Hepatocyte (in vitro differentiated cells): ENCODE measurements at regions not wholly inside any gene's neighbourhood (a gene's known extent, or its start where the extent isn't known, plus 50 kb on each side); places are given as distances from the start of the nearest gene placed in this dataset.

Source experiments
- DNase-seq: peaks from one replicate; pipeline ENCODE4 v3.0.0-alpha.2; 2016; ENCODE audit warnings: low spot score
- H2AFZ ChIP-seq: fragments of 200-600 bp; sonication (generic); 2 replicates; pipeline ENCODE4 v1.6.0; 2016; ENCODE audit warnings: antibody characterized with exemption, mild to moderate bottlenecking
- H3K27ac ChIP-seq: fragments of 200-600 bp; sonication (generic); 2 replicates; pipeline ENCODE4 v1.5.1; 2016; ENCODE audit warnings: mild to moderate bottlenecking
- H3K27me3 ChIP-seq: fragments of 200-600 bp; sonication (generic); 2 replicates; pipeline ENCODE4 v1.6.1; 2016
- H3K36me3 ChIP-seq: fragments of 200-600 bp; sonication (generic); replicated peaks from 2 replicates; pipeline ENCODE4 v1.5.1; 2016; ENCODE audit warnings: low read depth; ENCODE audit not compliant: insufficient read depth
- H3K4me1 ChIP-seq: fragments of 200-600 bp; sonication (generic); 2 replicates; pipeline ENCODE4 v1.5.1; 2016; ENCODE audit warnings: mild to moderate bottlenecking, moderate library complexity; ENCODE audit not compliant: insufficient read depth
- H3K4me2 ChIP-seq: fragments of 200-600 bp; sonication (generic); 2 replicates; pipeline ENCODE4 v1.6.0; 2016
- H3K4me3 ChIP-seq: fragments of 200-600 bp; sonication (generic); 2 replicates; pipeline ENCODE4 v1.5.1; 2016; ENCODE audit warnings: mild to moderate bottlenecking
- H3K79me2 ChIP-seq: fragments of 200-600 bp; sonication (generic); 2 replicates; pipeline ENCODE4 v1.6.0; 2017; ENCODE audit warnings: mild to moderate bottlenecking
- H3K9me2 ChIP-seq: fragments of 200-600 bp; sonication (generic); replicated peaks from 2 replicates; pipeline ENCODE4 v1.6.0; 2017; ENCODE audit warnings: mild to moderate bottlenecking; ENCODE audit not compliant: insufficient read depth
- H3K9me3 ChIP-seq: fragments of 200-600 bp; sonication (generic); 2 replicates; pipeline ENCODE4 v1.5.1; 2016; ENCODE audit warnings: low read depth, mild to moderate bottlenecking
- H4K20me1 ChIP-seq: fragments of 200-600 bp; sonication (generic); 2 replicates; pipeline ENCODE4 v1.6.0; 2016; ENCODE audit warnings: mild to moderate bottlenecking; ENCODE audit not compliant: insufficient read depth, poor library complexity, severe bottlenecking
- CTCF ChIP-seq: fragments of 200-600 bp; sonication (generic); IDR thresholded peaks from 2 replicates; pipeline ENCODE4 v1.5.1; 2016; ENCODE audit warnings: antibody characterized with exemption, mild to moderate bottlenecking; ENCODE audit not compliant: poor library complexity
- EZH2 ChIP-seq: fragments of 200-600 bp; sonication (generic); IDR thresholded peaks from 2 replicates; pipeline ENCODE4 v1.6.1; 2016; ENCODE audit warnings: antibody characterized with exemption, mild to moderate bottlenecking, borderline replicate concordance
- EZH2phosphoT487 ChIP-seq: fragments of 200-600 bp; sonication (generic); IDR thresholded peaks from one replicate; pipeline ENCODE4 v1.6.1; 2018; ENCODE audit warnings: antibody characterized with exemption, mild to moderate bottlenecking, low read depth, moderate library complexity; ENCODE audit not compliant: unreplicated experiment, severe bottlenecking
- whole genome bisulfite sequencing: methylation state at CpG from one replicate; pipeline ENCODE4 v1.1.6; 2016; ENCODE audit warnings: low lambda C conversion rate; ENCODE audit errors: missing lambda C conversion rate; 5-methylcytosine and 5-hydroxymethylcytosine counted together

GRCh38 chr5:155466851-155467250, 453.3 kb downstream of the KIF4B start:
- TF ChIP-seq EZH2phosphoT487 (no peak), EZH2 (no peak), CTCF (no peak)
- no peaks in the 10 kb centered on the region for H3K79me2 ChIP-seq
- WGBS, result 70% methylated on average over 5 of the region's 5 CpGs

GRCh38 chr5:155471027-155471426, 457.5 kb downstream of the KIF4B start:
- H3K79me2 ChIP-seq, result no peaks in the 10 kb centered on the region
- H3K9me2 ChIP-seq, result no peaks in the 10 kb centered on the region
- TF ChIP-seq EZH2phosphoT487, result no peak
- TF ChIP-seq EZH2, result no peak
- TF ChIP-seq CTCF, result no peak
- H3K4me2 ChIP-seq, result no peak overlapping the region
- H3K4me3 ChIP-seq, result no peak overlapping the region
- H3K9me3 ChIP-seq, result no peaks in the 10 kb centered on the region
- H3K27ac ChIP-seq, result no peak overlapping the region
- 80% methylated on average over 3 of the region's 3 CpGs for WGBS
- H3K27me3 ChIP-seq, result no peaks in the 10 kb centered on the region
- DNase-seq, result no peak
- no peaks in the 10 kb centered on the region for H3K4me1 ChIP-seq
- H2AFZ ChIP-seq, result no peak overlapping the region
- H3K36me3 ChIP-seq, result no peaks in the 10 kb centered on the region
- H4K20me1 ChIP-seq, result no peaks in the 10 kb centered on the region

More at GRCh38 chr5:155466851-155467250, 453.3 kb downstream of the KIF4B start:
- Histone ChIP-seq H3K27me3 (no peaks in the 10 kb centered on the region), H4K20me1 (no peaks in the 10 kb centered on the region), H3K36me3 (no peaks in the 10 kb centered on the region), H3K9me3 (no peaks in the 10 kb centered on the region), H3K27ac (no peak overlapping the region), H3K4me3 (no peak overlapping the region), H3K4me2 (no peak overlapping the region), H3K9me2 (no peaks in the 10 kb centered on the region), H2AFZ (no peak overlapping the region), H3K4me1 (no peaks in the 10 kb centered on the region)
- no peak for DNase-seq

GRCh38 chr5:155472780-155473179, 459.2 kb downstream of the KIF4B start:
- WGBS, result 64% methylated on average over 2 of the region's 2 CpGs
- TF ChIP-seq EZH2phosphoT487 (no peak), CTCF (no peak), EZH2 (no peak)
- Histone ChIP-seq H2AFZ (no peak overlapping the region), H3K36me3 (no peaks in the 10 kb centered on the region), H3K27me3 (no peaks in the 10 kb centered on the region), H3K4me1 (no peaks in the 10 kb centered on the region), H3K4me2 (no peak overlapping the region), H3K4me3 (no peak overlapping the region), H3K27ac (no peak overlapping the region), H3K9me2 (no peaks in the 10 kb centered on the region), H3K79me2 (no peaks in the 10 kb centered on the region), H3K9me3 (no peaks in the 10 kb centered on the region), H4K20me1 (no peaks in the 10 kb centered on the region)
- no peak for DNase-seq

GRCh38 chr5:155475318-155475717, 461.8 kb downstream of the KIF4B start:
- Histone ChIP-seq H3K27me3 (no peaks in the 10 kb centered on the region), H3K9me2 (no peaks in the 10 kb centered on the region), H3K9me3 (no peaks in the 10 kb centered on the region), H3K36me3 (no peaks in the 10 kb centered on the region), H4K20me1 (no peaks in the 10 kb centered on the region), H3K4me2 (no peak overlapping the region), H3K79me2 (no peaks in the 10 kb centered on the region), H2AFZ (no peak overlapping the region), H3K4me1 (no peaks in the 10 kb centered on the region), H3K27ac (no peak overlapping the region), H3K4me3 (no peak overlapping the region)
- no peak for DNase-seq
- TF ChIP-seq EZH2 (no peak), CTCF (no peak), EZH2phosphoT487 (no peak)
- 67% methylated on average over 2 of the region's 2 CpGs for WGBS
